HG02938 (cell line): ENCODE measurements at regions not wholly inside any gene's neighbourhood (a gene's known extent, or its start where the extent isn't known, plus 50 kb on each side); places are given as distances from the start of the nearest gene placed in this dataset.

Source experiments
- ATAC-seq: cut with Tn5 transposase; IDR thresholded peaks from one replicate; pipeline ENCODE4 v1.9.1; 2021; ENCODE audit warnings: mild to moderate bottlenecking, moderate library complexity; ENCODE audit not compliant: unreplicated experiment

DNA sequence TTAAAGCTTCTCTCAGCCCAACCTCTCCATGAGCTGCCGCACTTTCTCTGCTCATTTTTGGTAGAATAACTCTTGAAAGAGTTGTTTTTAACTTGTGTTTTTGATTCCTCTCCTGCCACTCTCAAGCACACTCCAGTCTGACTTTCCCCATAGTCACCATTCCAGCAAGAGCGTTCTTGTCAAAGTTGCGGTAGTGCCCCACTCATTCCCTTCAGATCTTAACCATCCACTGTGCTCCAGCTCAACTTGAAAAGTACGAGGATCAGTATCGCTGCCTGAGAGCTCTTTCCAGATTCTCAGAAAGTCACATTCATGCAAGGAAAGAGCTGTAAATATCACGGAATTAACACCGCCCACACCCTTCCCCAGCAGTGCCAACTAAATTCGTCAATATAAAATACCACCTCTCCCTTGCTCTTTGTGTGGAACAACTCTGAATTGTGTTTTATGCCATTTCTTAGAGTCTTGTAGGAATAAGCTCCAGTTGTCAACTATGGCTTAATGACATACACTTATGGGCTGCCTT, 59.7 kb upstream of the IL15 start:
- ATAC-seq, result no peak

DNA sequence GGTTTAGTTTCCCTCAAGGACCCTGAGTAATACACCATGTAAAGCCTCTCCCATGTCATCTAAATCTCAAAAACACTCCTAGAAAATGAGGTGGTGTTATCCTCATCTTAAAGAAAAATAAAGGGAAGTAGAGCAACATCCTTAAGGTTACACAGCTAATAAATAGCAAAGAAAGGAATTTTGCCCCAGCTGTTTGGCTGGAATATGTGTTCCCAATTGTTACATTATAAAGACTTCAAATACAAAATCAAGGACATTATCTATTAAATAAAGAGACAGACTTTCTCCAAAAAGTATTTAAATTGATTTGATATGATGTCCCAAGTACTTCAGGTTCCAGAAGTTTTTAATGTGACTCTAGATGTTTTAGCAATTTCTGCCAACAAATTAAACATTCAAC, 57.9 kb upstream of the IL15 start:
- ATAC-seq, result no peak

DNA sequence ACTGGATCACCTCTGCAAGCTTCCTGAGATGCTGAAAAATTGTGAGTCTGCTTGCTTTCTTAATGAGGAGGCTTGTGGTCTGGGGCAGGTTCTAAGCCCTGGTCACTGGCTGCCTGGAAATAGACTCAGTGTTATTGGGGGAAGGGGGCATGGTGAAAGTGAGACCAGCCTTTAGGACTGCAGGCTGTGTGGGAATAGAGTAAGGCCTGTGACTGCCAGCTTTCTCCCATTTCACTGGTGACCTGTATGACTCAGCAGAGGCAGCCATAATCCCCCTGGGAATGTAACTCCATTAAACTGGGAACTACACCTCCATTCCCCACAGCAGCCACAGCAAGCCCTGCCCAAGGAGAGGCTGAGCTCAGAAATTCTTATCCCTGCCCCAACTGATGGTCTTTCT, 55.9 kb upstream of the IL15 start:
- ATAC-seq, result no peak
